ENCODE measurements at regions not wholly inside any gene's neighbourhood (a gene's known extent, or its start where the extent isn't known, plus 50 kb on each side); places are given as distances from the start of the nearest gene placed in this dataset.

DNA sequence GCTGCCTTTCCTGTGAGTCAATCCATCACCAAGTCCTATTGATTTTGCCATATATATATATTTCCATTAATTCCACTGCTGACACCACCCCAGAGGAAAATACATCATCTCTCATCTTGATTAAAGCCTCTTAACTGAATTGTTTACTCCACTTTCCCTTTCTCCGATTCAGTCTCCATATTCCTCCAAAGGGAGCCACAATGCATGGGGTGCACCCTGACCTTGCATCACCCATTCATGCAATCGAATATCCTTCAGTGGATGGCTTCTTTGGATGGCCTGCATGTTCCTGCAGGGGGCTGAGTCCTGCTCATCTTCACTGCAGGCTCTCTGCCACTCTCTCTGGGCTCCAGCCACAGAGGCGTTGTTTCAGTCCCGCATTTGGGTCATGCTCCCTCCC is 231.0 kb downstream of the SNX18 start:
- in situ Hi-C loops (cut with MboI; ENCODE audit: low sequenced_read_pairs) = no loop called here

- in situ Hi-C loops (cut with MboI; ENCODE audit: low sequenced_read_pairs) = no loop called here
Observed at GRCh38 chr5:54746777-54747398, 229.3 kb downstream of the SNX18 start.

- in situ Hi-C loops (cut with MboI; ENCODE audit: low sequenced_read_pairs) = no loop called here
Observed at GRCh38 chr5:54746346-54746745, 228.8 kb downstream of the SNX18 start.

DNA sequence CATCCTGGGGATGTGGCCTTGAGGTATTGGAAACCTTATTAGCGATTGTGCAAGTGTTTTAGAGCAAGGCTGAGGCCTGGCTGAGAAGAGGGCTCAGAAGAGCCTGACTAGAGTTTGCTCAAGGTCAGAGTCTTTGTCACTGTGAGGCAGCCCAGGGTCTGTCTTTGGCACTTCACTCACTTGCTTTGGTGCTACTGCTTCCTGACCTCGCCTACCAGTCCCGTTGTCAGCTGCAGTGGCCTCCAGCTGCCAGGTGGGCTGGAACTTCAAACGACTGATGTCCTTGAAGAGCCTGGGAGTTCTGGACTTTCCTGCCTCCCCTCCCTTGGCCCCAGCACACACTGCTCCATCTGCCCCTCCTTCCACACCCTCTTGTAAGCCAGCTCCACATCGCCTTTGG is 228.0 kb downstream of the SNX18 start:
- in situ Hi-C loops (cut with MboI; ENCODE audit: low sequenced_read_pairs) = no loop called here

DNA sequence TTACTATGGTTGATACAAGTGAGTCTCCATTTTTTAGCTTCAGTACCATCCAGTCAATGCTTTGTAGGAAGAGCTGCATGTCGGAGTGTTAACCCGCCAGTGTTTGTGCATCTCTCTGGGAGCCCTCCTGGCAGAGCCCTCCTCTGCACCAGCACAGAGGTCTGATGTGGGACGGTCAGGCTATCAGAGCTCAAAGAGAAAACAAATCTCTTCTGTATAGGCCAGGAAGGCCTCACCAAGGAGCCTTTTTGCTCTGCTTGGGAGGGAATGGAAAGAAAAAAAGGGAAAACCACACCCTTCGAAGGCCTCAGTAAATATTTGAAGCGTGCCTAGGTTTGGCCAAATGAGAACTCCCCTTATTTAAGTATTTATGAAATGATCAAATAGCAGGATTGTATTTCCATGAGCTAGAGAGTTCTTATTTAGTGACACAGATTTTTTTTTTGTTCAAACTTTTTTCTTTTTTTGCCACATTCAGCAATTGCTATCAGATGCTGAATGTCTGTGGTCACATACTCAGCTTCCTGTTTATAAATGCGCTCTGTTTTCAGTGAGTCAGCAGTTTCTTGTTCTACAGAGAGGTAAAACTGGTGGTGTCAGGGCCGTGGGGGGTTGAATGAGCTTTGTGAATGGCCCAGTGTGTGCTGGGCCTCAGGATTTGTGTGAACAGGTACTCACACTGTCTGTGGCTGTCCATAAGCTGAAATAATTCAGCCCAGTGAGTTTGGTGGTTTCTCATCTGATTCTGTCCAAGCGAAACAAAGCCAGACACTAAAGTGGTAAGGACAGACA is 226.6 kb downstream of the SNX18 start:
- in situ Hi-C loops (cut with MboI; ENCODE audit: low sequenced_read_pairs) = no loop called here

DNA sequence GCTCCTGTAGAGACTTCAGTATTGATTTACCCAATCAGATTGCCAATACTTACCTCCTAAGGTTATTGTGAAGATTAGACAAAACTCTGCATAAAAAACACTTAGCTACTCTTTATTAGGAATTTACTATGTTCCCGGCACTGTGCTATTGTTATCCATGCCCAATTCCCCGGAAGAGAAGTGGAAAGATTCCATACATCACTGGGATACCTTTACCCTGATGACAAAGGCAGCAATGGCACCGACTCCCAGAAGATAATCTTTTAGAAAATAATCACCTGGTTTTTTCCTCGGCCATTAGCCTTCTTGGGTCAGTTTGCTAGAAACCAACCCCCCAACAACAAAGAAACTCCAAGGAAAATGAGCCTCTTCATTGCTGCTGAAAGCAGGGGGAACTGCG is 226.0 kb downstream of the SNX18 start:
- in situ Hi-C loops (cut with MboI; ENCODE audit: low sequenced_read_pairs) = no loop called here

DNA sequence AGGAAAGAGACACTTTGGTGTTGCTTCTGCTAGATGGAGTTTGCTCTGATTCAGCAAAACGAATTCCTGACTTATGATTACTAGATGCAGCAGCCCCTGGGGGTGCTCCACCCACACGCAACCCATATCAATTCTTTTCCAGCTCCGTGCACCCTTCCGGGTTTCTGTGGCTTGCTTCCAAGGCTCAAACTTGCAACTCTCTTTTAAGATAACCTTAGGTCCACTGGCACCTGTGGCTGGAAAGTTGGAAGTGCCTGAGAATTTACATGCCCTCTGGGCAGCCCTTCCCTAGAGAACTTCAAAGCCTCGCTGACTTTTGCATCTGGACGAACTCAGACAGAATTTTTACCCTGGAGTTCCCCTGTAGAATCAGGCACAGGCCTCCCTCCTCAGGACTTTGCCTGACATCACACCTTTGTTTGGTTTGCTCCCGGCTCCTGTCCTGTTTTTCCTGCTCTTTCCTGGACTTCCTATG is 224.9 kb downstream of the SNX18 start:
- in situ Hi-C loops (cut with MboI; ENCODE audit: low sequenced_read_pairs) = no loop called here

GRCh38 chr5:54741711-54742110 is 224.2 kb downstream of the SNX18 start:
- in situ Hi-C loops (cut with MboI; ENCODE audit: low sequenced_read_pairs) = no loop called here

DNA sequence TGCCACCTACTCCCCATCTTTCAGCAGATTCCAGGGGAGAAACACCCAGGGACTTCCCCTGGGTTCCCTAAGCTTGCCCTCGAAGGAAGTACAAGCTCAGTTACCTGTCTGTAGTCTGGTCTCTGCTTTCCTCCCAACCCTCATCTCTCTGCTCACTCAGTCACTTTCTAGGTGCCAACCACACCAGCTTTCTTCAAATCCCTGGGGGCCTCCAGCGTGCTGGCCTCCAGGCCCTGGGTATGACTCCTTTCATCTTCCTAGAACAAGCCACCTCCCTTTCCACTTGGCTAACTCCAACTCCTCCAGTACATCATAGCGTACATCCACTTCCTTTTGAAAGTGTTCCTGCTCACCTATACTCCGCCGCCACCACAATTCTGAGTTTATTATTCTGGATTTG is 222.6 kb downstream of the SNX18 start:
- in situ Hi-C loops (cut with MboI; ENCODE audit: low sequenced_read_pairs) = no loop called here

GRCh38 chr5:54739371-54739770 is 221.8 kb downstream of the SNX18 start:
- in situ Hi-C loops (cut with MboI; ENCODE audit: low sequenced_read_pairs) = no loop called here

DNA sequence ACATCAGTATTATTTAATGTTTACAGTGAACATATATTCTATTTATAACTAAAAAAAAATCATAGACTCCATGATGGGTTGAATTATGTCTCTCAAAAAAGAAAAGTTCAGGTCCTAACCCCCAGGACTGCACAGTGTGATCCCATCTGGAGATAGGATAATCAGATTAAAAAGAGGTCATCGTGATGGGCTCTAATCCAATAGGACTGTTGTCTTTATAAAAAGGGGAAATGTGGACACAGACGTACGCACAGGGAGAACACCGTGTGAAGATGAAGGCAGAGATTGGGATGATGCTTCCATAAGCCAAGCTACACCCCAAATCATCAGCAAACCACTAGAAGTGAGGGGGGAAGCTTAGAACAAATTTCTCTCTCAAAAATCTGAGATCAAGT is 221.4 kb downstream of the SNX18 start:
- in situ Hi-C loops (cut with MboI; ENCODE audit: low sequenced_read_pairs) = no loop called here

- in situ Hi-C loops (cut with MboI; ENCODE audit: low sequenced_read_pairs) = no loop called here
Observed at GRCh38 chr5:54738118-54738972, 220.8 kb downstream of the SNX18 start.

DNA sequence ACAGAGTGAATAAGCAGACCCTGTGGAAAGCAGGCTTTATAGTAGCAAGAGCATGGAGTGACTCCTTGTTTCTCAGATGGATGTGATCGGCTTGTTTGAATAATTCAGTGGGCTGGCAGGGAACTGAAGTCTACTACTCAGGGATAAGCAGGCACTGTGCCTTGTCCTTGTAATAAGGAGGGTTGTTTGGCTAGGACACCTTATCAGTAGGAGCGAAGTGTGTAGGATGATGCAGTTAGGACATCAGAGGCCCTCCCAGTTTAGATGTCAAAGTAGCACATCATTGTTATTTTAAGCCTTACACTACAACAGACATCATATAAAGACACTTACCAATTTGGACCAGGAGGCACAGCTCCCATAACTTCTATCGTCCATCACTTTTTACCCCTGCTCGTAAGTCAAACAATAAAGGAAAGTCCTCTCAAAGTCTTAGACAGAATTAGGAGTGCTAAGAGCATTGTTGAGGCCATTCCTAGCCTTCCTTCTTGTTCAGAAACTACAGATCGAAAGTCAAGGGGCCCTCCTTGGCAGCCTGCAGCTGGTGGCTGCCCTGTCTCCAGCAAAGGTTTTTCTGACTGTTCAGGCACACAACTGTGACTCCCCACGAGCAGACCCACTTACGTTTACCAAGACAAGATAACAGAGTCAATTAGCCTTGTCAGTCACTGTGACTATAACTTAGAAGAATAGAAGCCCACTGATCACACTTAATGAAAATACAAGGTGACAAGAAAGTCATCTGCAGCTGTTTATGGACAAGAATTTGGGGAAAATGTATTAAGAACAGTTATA is 218.6 kb downstream of the SNX18 start:
- in situ Hi-C loops (cut with MboI; ENCODE audit: low sequenced_read_pairs) = no loop called here

DNA sequence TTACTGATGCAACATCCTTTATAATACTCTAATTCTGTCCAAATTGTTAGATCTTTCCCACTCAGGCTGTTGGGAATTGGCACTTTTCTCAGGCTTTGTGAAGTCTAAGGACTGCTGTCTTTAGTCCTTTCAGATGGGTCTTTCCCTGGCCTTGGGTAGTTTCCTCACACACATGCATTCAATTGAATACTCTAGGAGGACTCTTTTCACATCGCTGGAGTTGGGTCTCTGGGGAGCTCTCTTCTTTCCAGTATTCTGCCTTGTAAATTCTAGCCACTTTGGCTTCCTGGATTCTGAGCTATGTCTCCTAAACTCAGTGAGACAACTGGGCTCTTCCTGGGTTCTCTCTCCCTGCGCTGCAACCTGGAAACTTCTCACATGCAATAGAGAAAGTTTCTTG is 215.5 kb downstream of the SNX18 start:
- in situ Hi-C loops (cut with MboI; ENCODE audit: low sequenced_read_pairs) = no loop called here

GRCh38 chr5:54732108-54732507 is 214.5 kb downstream of the SNX18 start:
- in situ Hi-C loops (cut with MboI; ENCODE audit: low sequenced_read_pairs) = no loop called here

GRCh38 chr5:54728588-54728915 is 211.0 kb downstream of the SNX18 start:
- in situ Hi-C loops (cut with MboI; ENCODE audit: low sequenced_read_pairs) = no loop called here

DNA sequence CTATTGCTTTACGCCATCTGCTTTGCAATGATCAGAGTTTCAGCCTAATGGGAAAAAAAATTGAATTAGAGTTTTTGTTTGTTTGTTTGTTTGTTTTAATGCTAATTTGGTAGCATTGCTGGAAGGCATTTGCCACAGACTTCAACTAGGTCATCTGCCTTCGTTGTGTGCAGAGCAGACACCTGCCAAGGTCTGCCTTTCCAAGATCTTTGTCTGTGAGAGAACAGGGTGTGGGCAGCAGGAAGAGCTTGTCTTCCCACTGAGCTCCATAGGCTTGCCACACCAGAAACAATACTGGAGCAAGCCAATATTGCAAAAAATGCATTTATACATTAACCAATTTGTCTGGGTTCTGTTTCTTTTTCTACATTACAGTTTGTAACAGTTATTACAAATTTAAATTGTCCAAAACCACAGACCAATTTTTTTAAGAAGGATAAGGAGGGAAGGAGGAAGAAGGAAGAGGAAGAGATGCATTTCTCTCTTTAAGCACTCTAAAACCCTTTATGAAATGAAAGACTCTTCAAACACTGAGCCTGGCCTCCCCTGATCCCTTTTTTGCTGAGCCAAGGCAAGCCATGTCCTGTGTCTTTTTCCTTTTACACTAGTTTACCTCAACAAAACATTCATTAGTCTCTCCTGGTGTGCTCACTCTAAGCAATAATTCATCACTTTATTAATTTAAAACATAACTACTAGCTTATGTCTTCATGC is 210.5 kb downstream of the SNX18 start:
- in situ Hi-C loops (cut with MboI; ENCODE audit: low sequenced_read_pairs) = no loop called here

- in situ Hi-C loops (cut with MboI; ENCODE audit: low sequenced_read_pairs) = no loop called here
Observed at GRCh38 chr5:54725391-54726280, 208.1 kb downstream of the SNX18 start.

DNA sequence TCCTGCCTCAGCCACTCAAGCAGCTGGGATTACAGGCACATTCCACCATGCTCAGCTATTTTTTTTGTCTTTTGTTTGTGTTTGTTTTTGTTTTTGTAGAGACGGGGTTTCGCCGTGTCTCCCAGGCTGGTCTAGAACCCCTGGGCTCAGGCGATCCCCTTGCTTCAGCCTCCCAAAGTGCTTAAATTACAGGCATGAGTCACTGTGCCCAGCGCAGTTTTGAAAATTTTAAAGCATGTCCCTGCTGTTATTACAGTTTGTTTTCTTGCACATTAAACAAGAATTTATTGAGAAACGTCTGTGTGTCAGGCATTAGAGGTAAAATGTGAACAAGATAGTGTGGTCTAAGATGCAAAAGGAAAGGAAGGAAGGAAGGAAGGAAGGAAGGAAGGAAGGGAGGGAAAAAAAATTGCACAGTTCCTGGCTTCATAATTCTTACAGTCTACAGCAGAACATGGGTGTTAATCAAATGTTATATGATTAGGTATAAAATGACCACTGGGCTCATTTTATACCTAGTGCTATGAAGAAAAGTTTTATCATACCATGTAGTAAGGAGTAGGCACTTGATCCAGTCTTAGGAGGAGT is 205.4 kb downstream of the SNX18 start:
- in situ Hi-C loops (cut with MboI; ENCODE audit: low sequenced_read_pairs) = no loop called here

All from HL-60/S4 treated with retinoic acid at 250 ng/mL for 4 days and 3 days (cell line).